ENCODE measurements at regions not wholly inside any gene's neighbourhood (a gene's known extent, or its start where the extent isn't known, plus 50 kb on each side); places are given as distances from the start of the nearest gene placed in this dataset.

DNA sequence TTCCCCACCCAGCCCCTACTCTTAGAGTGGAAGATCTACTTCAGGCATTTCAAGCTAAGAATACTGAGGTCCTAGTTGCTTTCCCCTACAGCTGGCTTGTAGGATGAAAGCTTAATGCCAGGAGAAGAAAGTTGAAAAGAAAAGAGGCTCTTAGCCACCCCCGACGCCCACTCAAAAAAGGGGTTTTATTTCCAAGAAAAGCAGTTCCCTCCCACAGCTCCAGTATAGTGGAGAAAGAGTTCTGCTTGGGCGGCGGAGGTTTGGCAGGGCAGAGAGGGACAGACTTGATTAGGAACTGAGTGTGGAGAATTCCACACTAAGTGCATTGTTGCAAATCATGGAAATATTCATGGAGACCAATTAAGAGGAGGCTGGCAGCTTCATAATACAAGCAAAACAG lies 470.9 kb downstream of the ETS1 start:
- no peak for DNase-seq
- Histone ChIP-seq H3K27me3 (no peaks in the 10 kb centered on the region), H3K4me3 (no peak overlapping the region), H3K9me3 (no peaks in the 10 kb centered on the region), H3K36me3 (no peaks in the 10 kb centered on the region)

DNA sequence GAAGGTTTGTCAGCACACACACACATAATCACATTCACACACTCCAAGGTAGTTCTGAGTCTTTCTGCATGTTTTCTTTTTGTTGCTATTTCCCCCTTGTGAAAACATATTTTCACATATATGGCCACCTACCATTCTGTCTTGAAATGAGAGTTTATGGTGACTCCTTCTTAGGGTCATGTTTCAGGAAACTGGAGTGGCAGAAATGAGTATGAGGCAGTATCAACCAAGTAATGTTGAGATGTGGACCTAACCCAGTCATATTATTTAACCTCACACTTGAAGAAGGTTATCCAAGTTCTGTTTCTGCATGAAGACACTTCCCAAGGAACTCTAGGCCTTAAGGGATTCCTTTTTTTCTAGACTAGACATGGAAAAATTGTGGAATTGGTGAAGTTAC lies 481.4 kb downstream of the ETS1 start:
- Histone ChIP-seq H3K36me3 (no peaks in the 10 kb centered on the region), H3K9me3 (no peaks in the 10 kb centered on the region), H3K27me3 (no peaks in the 10 kb centered on the region), H3K4me3 (no peak overlapping the region)
- DNase-seq: no peak

DNA sequence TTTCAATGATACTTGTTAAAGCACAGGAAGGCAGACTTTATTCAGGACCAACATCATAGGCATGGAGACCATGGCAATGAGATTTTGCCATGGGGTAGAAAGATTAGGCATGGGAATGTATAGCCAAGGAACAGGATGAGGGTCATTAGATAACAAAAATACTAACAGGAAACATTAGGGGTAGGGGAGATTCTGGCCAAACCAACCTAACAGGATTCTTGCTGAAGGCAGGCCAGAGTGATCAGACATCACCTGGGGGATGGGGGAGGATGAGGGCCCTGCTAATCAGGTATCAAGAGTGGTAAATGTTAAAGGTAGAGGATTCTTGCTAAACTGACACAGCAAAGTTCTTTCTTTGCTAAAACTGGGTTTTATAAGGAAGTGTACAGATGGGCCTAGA lies 481.8 kb downstream of the ETS1 start:
- H3K4me3 ChIP-seq: no peak overlapping the region
- no peaks in the 10 kb centered on the region for H3K27me3 ChIP-seq
- H3K36me3 ChIP-seq: no peaks in the 10 kb centered on the region
- DNase-seq: no peak
- H3K9me3 ChIP-seq: no peaks in the 10 kb centered on the region

DNA sequence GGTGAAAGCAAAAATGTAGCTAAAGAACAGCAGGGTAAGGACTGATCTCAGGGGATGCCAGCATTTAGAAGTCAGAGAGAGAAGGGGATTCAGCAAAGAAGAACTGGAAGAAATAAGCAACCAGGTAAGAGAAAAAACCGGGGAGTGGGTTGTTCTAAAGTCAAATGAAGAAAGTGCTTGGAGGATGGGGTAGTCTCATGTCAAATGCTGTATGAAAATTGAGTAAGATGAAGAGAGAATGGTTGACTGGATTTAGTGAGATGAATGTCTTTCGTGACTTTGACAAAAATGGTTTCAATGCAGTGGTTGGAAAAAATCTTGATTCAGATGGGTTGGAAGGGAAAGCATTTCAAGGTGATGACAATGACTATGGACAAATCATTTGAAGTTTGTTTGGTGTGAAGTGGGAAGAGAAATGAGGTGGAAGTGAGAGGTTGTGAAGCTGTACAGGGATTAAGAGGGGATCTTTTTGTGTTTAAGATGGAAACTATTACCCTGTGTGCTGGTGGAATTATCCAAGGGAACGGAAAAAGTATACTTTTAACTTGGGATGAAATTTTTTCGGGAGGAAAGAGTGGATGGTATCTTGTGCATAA lies 484.0 kb downstream of the ETS1 start:
- no peaks in the 10 kb centered on the region for H3K27me3 ChIP-seq
- H3K36me3 ChIP-seq: no peaks in the 10 kb centered on the region
- DNase-seq: no peak
- H3K9me3 ChIP-seq: no peaks in the 10 kb centered on the region
- no peak overlapping the region for H3K4me3 ChIP-seq

DNA sequence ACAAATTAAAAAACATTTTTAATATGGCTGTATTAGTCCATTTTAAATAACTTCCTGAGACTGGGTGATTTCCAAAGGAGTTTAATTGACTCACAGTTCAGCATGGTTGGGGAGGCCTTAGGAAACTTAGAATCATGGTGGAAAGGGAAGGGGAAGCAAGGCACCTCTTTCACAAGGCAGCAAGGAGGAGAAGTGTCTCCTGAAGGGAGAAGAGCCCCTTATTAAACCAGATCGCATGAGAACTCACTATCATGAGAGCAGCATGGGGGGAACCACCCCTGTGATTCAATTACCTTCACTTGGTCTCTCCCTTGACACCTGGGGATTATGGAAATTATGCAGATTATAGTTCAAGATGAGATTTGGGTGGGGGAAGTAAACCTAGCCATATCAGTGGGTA lies 488.6 kb downstream of the ETS1 start:
- Histone ChIP-seq H3K4me3 (no peak overlapping the region), H3K9me3 (no peaks in the 10 kb centered on the region), H3K27me3 (no peaks in the 10 kb centered on the region), H3K36me3 (no peaks in the 10 kb centered on the region)
- DNase-seq: no peak

DNA sequence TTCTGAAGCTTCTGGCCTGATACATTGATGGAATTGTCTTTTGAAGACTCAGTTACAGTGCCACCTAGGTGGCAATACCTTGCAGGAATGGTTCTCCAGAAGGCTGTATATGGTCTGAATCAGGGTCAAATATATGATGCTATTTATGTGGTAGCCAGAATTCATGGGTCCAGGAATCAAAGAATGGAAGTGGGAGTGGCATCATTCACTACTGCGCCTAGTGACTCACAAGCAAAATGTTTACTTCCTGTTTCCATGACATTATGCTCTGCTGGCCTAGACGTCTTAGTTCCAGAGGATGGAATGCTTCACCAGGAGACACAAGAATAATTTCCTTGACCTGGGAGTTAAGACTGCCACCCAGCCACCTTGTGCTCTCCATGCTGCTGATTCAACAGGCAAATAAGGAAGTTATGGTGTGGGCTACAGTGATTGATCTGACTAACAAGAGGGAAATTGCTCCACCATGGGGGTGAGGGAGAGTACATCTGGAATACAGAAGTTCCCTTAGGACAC lies 491.8 kb downstream of the ETS1 start:
- H3K9me3 ChIP-seq: no peaks in the 10 kb centered on the region; the same call in 1 of the 2 replicates
- H3K36me3 ChIP-seq: no peaks in the 10 kb centered on the region
- H3K27me3 ChIP-seq: no peaks in the 10 kb centered on the region
- H3K4me3 ChIP-seq: no peak overlapping the region
- peak; percentile 10 for DNase-seq

DNA sequence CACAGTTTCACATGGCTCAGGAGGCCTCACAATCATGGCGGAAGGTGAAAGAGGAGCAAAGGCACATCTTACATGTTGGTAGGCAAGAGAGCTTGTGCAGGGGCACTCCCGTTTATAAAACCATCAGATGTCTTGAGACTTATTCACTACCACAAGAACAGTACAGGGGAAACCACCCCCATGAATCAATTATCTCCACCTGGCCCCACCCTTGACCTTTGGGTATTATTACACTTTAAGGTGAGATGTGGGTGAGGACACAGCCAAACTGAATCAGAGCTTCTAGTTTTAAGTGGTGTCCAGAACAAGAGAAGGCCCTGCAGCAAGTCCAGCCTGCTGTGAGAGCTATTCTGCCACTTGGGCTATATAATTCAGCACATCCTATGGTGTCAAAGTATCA lies 493.7 kb downstream of the ETS1 start:
- H3K9me3 ChIP-seq: peaks cover 6% of the 10 kb centered on the region; the same call in 1 of the 2 replicates
- no peak overlapping the region for H3K4me3 ChIP-seq
- no peaks in the 10 kb centered on the region for H3K36me3 ChIP-seq
- no peak for DNase-seq
- no peaks in the 10 kb centered on the region for H3K27me3 ChIP-seq

DNA sequence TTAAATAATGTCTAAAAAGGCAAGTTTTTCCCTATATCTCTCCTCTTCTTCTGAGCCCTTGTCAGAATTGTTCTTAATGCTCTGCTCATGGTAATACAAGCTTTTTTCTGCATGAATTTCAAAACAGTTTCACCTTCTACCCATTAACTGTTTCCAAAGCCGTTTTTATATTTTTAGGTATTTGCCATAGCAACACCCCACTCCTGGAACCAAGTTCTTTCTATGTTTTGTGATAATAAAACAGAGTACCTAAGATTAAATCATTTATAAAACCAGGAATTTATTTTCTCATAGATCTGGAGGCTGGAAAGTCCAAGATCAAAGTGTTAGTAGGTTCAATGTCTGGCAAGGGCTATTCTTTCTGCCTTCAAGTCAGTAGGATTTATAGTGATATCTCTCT lies 497.4 kb downstream of the ETS1 start:
- no peak for DNase-seq
- H3K27me3 ChIP-seq: no peaks in the 10 kb centered on the region
- no peaks in the 10 kb centered on the region for H3K36me3 ChIP-seq
- peaks cover 10% of the 10 kb centered on the region for H3K9me3 ChIP-seq
- no peak overlapping the region for H3K4me3 ChIP-seq

DNA sequence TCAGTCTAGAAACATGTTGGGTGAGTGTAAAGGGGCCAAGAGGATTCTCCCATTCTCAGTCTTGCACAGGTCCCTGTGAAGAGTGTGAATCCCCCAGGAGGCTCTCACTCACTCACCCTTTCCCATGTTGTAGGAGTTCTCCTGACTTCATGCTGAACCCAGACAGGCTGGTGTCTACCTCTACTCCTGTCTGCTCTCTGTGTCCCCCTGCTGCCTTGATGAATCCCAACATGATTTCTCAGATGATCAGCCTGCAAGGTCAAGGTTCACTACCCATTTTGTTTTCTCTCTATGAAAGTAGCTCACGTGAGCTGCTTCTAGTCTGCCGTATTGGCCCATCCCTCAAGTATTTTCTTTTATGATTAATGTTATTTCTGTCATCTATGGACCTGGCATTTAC lies 500.6 kb downstream of the ETS1 start:
- no peak for DNase-seq
- H3K4me3 ChIP-seq: no peak overlapping the region
- peaks cover 19% of the 10 kb centered on the region for H3K9me3 ChIP-seq
- no peaks in the 10 kb centered on the region for H3K27me3 ChIP-seq
- no peaks in the 10 kb centered on the region for H3K36me3 ChIP-seq

DNA sequence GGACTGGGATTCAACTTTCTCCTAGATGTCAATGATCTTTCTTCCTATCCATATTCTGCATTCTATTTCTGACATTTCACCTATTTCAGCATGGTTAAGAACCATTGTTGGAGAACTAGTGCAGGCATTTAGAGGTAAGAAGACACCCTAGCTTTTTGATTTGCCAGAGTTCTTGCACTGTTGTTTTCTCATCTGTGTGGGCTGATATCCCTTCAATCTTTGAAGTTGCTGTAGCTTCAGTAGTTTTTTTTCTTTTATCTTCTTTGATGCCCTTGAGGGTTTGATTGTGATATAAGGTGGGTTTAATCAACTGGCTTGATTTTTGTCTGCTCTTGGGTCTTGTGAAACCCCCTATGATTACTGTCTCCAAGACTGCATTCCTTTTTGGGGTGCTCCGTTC lies 502.1 kb downstream of the ETS1 start:
- H3K27me3 ChIP-seq: no peaks in the 10 kb centered on the region
- no peaks in the 10 kb centered on the region for H3K36me3 ChIP-seq
- peaks cover 19% of the 10 kb centered on the region for H3K9me3 ChIP-seq
- DNase-seq: no peak
- H3K4me3 ChIP-seq: no peak overlapping the region

DNA sequence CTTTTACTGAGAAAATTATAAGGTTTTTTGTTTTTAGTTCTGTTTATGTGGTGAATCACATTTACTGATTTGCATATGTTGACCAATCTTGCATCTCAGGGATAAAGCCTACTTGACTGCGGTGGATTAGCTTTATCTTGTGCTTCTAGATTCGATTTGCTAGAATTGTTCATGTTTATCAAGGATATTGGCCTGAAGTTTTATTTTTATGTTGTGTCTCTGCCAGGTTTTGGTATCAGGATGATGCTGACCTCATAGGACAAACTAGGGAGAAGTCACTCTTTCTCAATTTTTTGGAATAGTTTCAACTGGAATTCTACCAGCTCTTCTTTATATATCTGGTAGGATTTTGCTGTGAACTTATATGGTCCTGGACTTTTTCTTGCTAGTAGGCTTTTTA lies 504.8 kb downstream of the ETS1 start:
- Histone ChIP-seq H3K9me3 (peaks cover 13% of the 10 kb centered on the region), H3K4me3 (no peak overlapping the region)
- no peak for DNase-seq

DNA sequence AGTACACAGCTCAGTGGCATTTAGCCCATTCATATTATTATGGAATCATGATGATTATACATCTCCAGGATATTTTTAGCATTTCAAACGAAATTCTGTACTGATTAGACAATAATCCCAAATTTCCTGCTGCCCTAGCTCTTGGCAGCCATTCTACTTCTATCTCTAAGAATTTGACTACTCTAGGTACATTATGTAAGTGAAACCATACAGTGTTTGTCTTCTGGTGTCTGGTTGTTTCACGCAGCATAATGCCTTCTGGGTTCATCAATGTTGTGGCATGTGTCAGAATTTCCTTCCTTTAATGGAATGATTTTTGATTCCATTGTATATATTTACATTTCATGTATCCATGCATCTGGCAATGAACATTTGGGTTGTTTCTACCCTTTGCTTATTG lies 517.7 kb downstream of the ETS1 start:
- no peaks in the 10 kb centered on the region for H3K27me3 ChIP-seq
- no peak overlapping the region for H3K4me3 ChIP-seq
- no peak for DNase-seq
- H3K36me3 ChIP-seq: no peaks in the 10 kb centered on the region
- H3K9me3 ChIP-seq: no peaks in the 10 kb centered on the region

More for the DNA sequence above, 504.8 kb downstream of the ETS1 start:
- H3K27me3 ChIP-seq: no peaks in the 10 kb centered on the region
- no peaks in the 10 kb centered on the region for H3K36me3 ChIP-seq

DNA sequence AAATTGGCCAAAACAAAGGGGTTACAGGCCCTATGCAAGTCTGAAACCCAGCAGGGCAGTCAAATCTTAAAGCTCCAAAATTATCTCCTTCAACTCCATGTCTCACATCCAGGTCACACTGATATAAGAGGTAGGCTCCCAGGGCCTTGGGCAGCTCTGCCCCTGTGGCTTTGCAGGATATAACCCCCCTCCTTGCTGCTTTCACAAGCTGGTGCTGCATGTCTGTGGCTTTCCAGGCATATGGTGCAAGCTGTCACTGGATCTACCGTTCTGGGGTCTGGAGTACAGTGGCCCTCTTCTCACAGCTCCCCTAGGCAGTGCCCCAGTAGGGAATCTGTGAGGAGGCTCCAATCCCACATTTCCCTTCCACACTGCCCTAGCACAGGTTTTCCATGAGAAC lies 519.6 kb downstream of the ETS1 start:
- no peaks in the 10 kb centered on the region for H3K27me3 ChIP-seq

DNA sequence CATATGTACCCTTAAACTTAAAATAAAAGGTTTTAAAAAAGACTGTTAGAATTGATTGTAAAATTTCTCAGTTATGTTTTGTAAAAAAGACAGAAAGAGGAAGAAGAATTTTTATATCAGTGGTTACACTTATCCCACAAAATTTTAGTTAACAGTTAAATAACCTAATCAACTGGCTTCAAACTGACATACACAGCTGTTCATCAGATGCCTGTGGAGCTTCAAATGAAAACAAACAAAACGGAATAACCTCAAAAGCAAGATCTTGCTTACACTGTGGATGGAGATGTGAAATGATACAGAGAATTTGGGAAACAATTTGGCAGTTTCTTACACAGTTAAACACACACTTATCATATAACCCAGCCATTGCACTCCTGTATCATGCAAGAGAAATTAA lies 521.0 kb downstream of the ETS1 start:
- Histone ChIP-seq H3K36me3 (no peaks in the 10 kb centered on the region), H3K27me3 (no peaks in the 10 kb centered on the region), H3K9me3 (no peaks in the 10 kb centered on the region), H3K4me3 (no peak overlapping the region)
- no peak for DNase-seq

More for the DNA sequence above, 519.6 kb downstream of the ETS1 start:
- DNase-seq: no peak
- H3K4me3 ChIP-seq: no peak overlapping the region
- H3K36me3 ChIP-seq: no peaks in the 10 kb centered on the region
- no peaks in the 10 kb centered on the region for H3K9me3 ChIP-seq

DNA sequence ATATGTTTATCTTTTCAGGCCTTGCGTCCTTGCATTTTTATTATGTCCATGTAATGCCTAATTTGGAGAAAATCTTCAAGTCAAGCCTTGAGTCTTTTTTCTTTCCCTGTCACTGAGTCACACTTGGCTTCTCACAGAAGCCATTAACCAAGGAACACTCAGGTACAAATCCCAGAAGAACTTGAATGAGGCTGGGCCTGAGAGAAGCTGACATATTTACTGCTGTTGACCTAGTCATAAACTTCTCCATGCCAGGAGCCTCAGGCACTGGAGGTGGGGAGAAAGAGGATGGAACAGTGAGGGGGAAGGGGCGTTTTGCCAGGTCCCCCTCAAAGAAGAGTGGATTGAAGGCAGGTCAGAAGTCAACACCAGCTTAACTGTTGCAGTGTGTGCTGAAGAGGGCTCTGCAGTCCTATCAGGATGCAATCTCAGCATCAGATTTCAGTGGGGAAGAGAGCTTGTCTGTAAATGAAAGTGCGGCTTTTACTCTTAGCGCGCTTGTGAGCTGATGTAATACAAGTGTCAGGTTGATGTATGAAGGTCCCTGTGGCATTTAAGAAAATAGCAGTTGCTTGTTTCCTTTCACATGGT lies 526.0 kb downstream of the ETS1 start:
- no peaks in the 10 kb centered on the region for H3K9me3 ChIP-seq
- H3K27me3 ChIP-seq: no peaks in the 10 kb centered on the region
- DNase-seq: no peak
- H3K4me3 ChIP-seq: no peak overlapping the region
- no peaks in the 10 kb centered on the region for H3K36me3 ChIP-seq

DNA sequence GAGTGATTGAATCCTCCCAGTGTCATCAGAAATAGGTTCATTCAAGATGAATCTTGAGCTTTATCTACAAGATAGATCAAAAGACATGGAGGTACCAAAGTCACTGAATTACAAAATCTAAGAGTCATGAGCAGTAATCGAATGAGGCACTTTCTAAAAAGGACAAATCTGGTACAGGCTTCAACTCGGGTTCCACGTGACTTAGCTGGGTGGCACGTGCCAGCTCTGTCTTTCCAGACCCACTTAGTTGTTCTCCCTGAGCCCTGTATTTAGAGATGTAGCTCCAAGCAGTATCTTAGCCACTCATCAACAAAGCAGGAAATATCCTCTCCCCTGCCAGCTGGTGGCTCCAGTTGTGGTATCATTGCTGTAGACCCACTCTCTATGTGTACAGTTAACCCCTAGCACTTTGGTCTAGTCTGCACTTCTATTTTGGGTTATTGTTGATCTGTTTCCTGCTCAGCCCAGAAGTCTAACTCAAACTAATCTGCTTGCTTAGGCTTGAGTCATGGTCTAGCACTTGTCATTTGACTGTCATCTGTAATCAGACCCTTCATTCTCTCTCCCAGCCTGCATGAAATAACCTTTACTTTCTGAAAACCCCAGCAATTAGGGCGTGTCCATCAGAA lies 528.7 kb downstream of the ETS1 start:
- no peaks in the 10 kb centered on the region for H3K27me3 ChIP-seq
- no peak overlapping the region for H3K4me3 ChIP-seq
- no peaks in the 10 kb centered on the region for H3K36me3 ChIP-seq
- DNase-seq: no peak
- H3K9me3 ChIP-seq: no peaks in the 10 kb centered on the region

DNA sequence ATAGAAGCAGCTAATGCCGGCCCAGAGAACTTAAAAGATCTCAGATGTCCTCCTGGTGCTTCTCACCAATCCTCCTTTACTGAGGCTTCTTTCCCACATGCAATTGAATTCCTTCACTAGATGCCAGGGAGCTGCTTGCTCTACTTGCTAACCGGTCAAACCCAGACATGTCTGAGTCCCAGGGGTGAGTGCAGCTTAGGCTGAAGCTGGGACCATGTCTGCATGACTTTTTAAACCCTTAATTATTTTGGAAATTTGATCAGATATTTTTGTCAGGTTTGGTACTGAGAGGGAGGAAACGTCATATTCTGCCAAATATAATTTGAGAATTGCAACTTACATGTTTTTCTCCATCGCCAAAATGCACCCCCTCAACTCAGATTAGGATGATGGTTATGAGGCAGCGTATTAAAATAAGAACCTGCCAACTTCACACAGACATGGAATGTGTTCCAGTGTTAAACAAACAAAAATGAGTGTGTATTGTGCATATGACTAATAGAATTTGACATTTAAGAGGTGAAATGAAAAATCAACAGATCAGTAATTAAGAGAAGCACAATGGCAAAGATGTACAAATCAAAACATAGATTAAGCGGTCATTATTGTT lies 529.5 kb downstream of the ETS1 start:
- Histone ChIP-seq H3K36me3 (no peaks in the 10 kb centered on the region), H3K27me3 (no peaks in the 10 kb centered on the region), H3K4me3 (no peak overlapping the region), H3K9me3 (no peaks in the 10 kb centered on the region)
- no peak for DNase-seq

Data from MG63 (cell line).